HCT116 (cell line): ENCODE measurements at regions not wholly inside any gene's neighbourhood (a gene's known extent, or its start where the extent isn't known, plus 50 kb on each side); places are given as distances from the start of the nearest gene placed in this dataset.

ENCODE experiments used
- ATAC-seq: fragments of 200-7000 bp; cut with Tn5 transposase; 2 replicates; pipeline ENCODE4 v1.9.1; 2020; ENCODE audit warnings: mild to moderate bottlenecking, moderate library complexity
- BruUV-seq: library from RNA; stranded (reverse); fragments of 400-500 nt; replicated peaks from 2 replicates; lab custom pipeline; 2021; lab: Mats Ljungman, UMichigan
- CTCF ChIA-PET: fragments of 300-600 bp; sonication (Branson Sonifier 250); formaldehyde crosslinking; loops from one replicate; lab custom pipeline; 2021; ENCODE audit warnings: antibody characterized with exemption; lab: Charles Lee
- POLR2A ChIA-PET: fragments of 300-600, 350-600 bp; sonication (Branson Sonifier 250); formaldehyde crosslinking; loops from one replicate; lab custom pipeline; 2021; ENCODE audit warnings: antibody characterized with exemption; lab: Charles Lee
- RAD21 ChIA-PET, 2 experiments: fragments of 300-600 bp; sonication (Branson Sonifier 250); formaldehyde crosslinking; loops; one replicate each; lab custom pipeline; 2023; ENCODE audit warnings: low total read pairs in 2 of 2; ENCODE audit not compliant: uncharacterized antibody in 2 of 2, unreplicated experiment in 2 of 2, low non-redundant PET in 1 of 2; lab: Charles Lee
- DNase-seq: peaks from one replicate; pipeline ENCODE4 v3.0.0-alpha.2; 2010; ENCODE audit warnings: low read depth, low spot score
- H2AFZ ChIP-seq: fragments of 200-600 bp; shearing (Covaris generic), sonication (generic); 2 replicates; pipeline ENCODE4 v1.6.1; 2017; ENCODE audit warnings: low read depth, mixed run types, mixed read lengths, antibody characterized with exemption, low read length; ENCODE audit not compliant: poor library complexity, severe bottlenecking
- H3K27ac ChIP-seq: 2 replicates; pipeline ENCODE4 v1.5.1; 2012; ENCODE audit warnings: low read depth, low read length
- H3K27me3 ChIP-seq: fragments of 200-600 bp; sonication (generic); 2 replicates; pipeline ENCODE4 v1.6.1; 2016; ENCODE audit warnings: mixed run types, low read length, mixed read lengths; ENCODE audit not compliant: insufficient read depth
- H3K36me3 ChIP-seq, 2 experiments: fragments of 200-500 bp in 1 of 2; fragments of 200-600 bp in 1 of 2; sonication (Bioruptor generic) in 1 of 2; sonication (generic) in 1 of 2; 2 replicates each; pipeline versions ENCODE4 v1.5.1 to v1.6.1; 2014 to 2016; ENCODE audit warnings: low read length in 2 of 2, inconsistent platforms in 1 of 2, mixed read lengths in 1 of 2, mixed run types in 1 of 2; ENCODE audit not compliant: insufficient read depth in 2 of 2, control insufficient read depth in 1 of 2
- H3K4me1 ChIP-seq, 2 experiments: fragments of 200-600 bp in 1 of 2; sonication (generic) in 1 of 2; 2 replicates each; pipeline versions ENCODE4 v1.5.1 to v1.6.1; 2012 to 2017; ENCODE audit warnings: low read length in 2 of 2, inconsistent platforms in 1 of 2, mild to moderate bottlenecking in 1 of 2, mixed read lengths in 1 of 2, mixed run types in 1 of 2, moderate library complexity in 1 of 2; ENCODE audit not compliant: insufficient read depth in 2 of 2, control insufficient read depth in 1 of 2
- H3K4me2 ChIP-seq: fragments of 200-600 bp; sonication (generic); 2 replicates; pipeline ENCODE4 v1.6.1; 2017; ENCODE audit warnings: mixed run types, low read length, mixed read lengths
- H3K4me3 ChIP-seq, 2 experiments: fragments of 200-600 bp in 1 of 2; sonication (generic) in 1 of 2; replicated peaks in 1 of 2; 2 replicates each; pipeline ENCODE4 v1.5.1; 2011 to 2016; ENCODE audit warnings: low read length in 2 of 2, control low read depth in 1 of 2, low read depth in 1 of 2, mild to moderate bottlenecking in 1 of 2, mixed read lengths in 1 of 2, mixed run types in 1 of 2
- H3K79me2 ChIP-seq: fragments of 200-600 bp; sonication (generic); 2 replicates; pipeline ENCODE4 v1.6.1; 2017; ENCODE audit warnings: mild to moderate bottlenecking, mixed run types, low read length, moderate library complexity, mixed read lengths; ENCODE audit not compliant: insufficient read depth
- H3K9ac ChIP-seq: fragments of 200-600 bp; sonication (generic); 2 replicates; pipeline ENCODE4 v1.6.1; 2016; ENCODE audit warnings: low read length, mixed read lengths
- H3K9me2 ChIP-seq: fragments of 200-600 bp; sonication (generic), shearing (Covaris generic); 2 replicates; pipeline ENCODE4 v1.6.1; 2017; ENCODE audit warnings: mixed run types, mild to moderate bottlenecking, moderate library complexity; ENCODE audit not compliant: insufficient read depth
- H3K9me3 ChIP-seq, 2 experiments: fragments of 200-500 bp in 1 of 2; fragments of 200-600 bp in 1 of 2; sonication (Bioruptor generic) in 1 of 2; sonication (generic) in 1 of 2; 2 replicates each; pipeline ENCODE4 v1.6.1; 2014 to 2017; ENCODE audit warnings: low read length in 2 of 2, mixed read lengths in 2 of 2, inconsistent platforms in 1 of 2, low read depth in 1 of 2, mild to moderate bottlenecking in 1 of 2, mixed run types in 1 of 2, moderate library complexity in 1 of 2; ENCODE audit not compliant: control insufficient read depth in 1 of 2, insufficient read depth in 1 of 2
- H4K20me1 ChIP-seq: fragments of 200-600 bp; sonication (generic), shearing (Covaris generic); 2 replicates; pipeline ENCODE4 v1.6.1; 2017; ENCODE audit warnings: mixed run types, mild to moderate bottlenecking, moderate library complexity; ENCODE audit not compliant: insufficient read depth
- CEBPB ChIP-seq: IDR thresholded peaks from 2 replicates; pipeline ENCODE4 v1.6.1; 2012; ENCODE audit warnings: low read depth
- EZH2 ChIP-seq: fragments of 200-600 bp; sonication (generic); IDR thresholded peaks from 2 replicates; pipeline ENCODE4 v1.6.1; 2017; ENCODE audit warnings: antibody characterized with exemption, mixed run types
- EZH2phosphoT487 ChIP-seq: fragments of 200-600 bp; IDR thresholded peaks from 2 replicates; pipeline ENCODE4 v1.6.1; 2018; ENCODE audit warnings: antibody characterized with exemption, borderline replicate concordance
- JUND ChIP-seq: IDR thresholded peaks from 2 replicates; pipeline ENCODE4 v1.6.1; 2012
- MAX ChIP-seq: IDR thresholded peaks from 2 replicates; pipeline ENCODE4 v1.6.1; 2012
- POLR2A ChIP-seq: IDR thresholded peaks from 2 replicates; pipeline ENCODE4 v1.7.0; 2011; ENCODE audit warnings: borderline replicate concordance; ENCODE audit not compliant: insufficient read depth, insufficient read length; ENCODE audit errors: extremely low read depth
- REST ChIP-seq: IDR thresholded peaks from 2 replicates; pipeline ENCODE4 v1.6.1; 2012; ENCODE audit warnings: low read depth
- SIN3A ChIP-seq: IDR thresholded peaks from 2 replicates; pipeline ENCODE4 v1.6.1; 2012; ENCODE audit warnings: low read depth
- SRF ChIP-seq: IDR thresholded peaks from 2 replicates; pipeline ENCODE4 v1.6.1; 2012; ENCODE audit warnings: low read depth
- TCF7L2 ChIP-seq: IDR thresholded peaks from 2 replicates; pipeline ENCODE4 v1.7.0; 2011; ENCODE audit warnings: borderline replicate concordance, inconsistent platforms; ENCODE audit not compliant: insufficient read depth, insufficient read length; ENCODE audit errors: extremely low read depth
- intact Hi-C: fragments of 100-400 bp; cut with micrococcal nuclease; formaldehyde crosslinking; loops from 2 replicates; pipeline ENCODE4 v1.10.0; 2022
- TF ChIP-seq, protein P1 (sequence below): IDR thresholded peaks from 2 replicates; pipeline ENCODE4 v1.6.1; 2012

- Histone ChIP-seq H3K27ac (no peak overlapping the region), H3K9ac (no peak overlapping the region), H3K9me2 (no peaks in the 10 kb centered on the region), H3K27me3 (no peaks in the 10 kb centered on the region), H3K79me2 (no peaks in the 10 kb centered on the region), H3K4me3 (no peak overlapping the region), H3K4me2 (no peak overlapping the region), H2AFZ (no peak overlapping the region), H3K4me1 (no peaks in the 10 kb centered on the region; a peak in 1 of 4 replicates), H4K20me1 (no peaks in the 10 kb centered on the region), H3K36me3 (no peaks in the 10 kb centered on the region), H3K9me3 (peaks cover 4 to 9% of the 10 kb centered on the region in 2 experiments; a peak in 2 of 4 replicates)
- no peak for TF ChIP-seq CEBPB
- no peak for TF ChIP-seq MAX
- TF ChIP-seq REST: no peak
- TF ChIP-seq EZH2phosphoT487: no peak
- TF ChIP-seq EZH2: no peak
- TF ChIP-seq, protein P1, sequence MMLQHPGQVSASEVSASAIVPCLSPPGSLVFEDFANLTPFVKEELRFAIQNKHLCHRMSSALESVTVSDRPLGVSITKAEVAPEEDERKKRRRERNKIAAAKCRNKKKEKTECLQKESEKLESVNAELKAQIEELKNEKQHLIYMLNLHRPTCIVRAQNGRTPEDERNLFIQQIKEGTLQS: no peak
- TF ChIP-seq POLR2A: no peak
- no peak for TF ChIP-seq SIN3A
- no peak for TF ChIP-seq TCF7L2
- no peak for TF ChIP-seq JUND
- no peak for TF ChIP-seq SRF
- BruUV-seq: no TSS peak
- no peak for DNase-seq
- RAD21 ChIA-PET: no interaction called here
- POLR2A ChIA-PET: no interaction called here
- CTCF ChIA-PET: no interaction called here
- ATAC-seq: no peak
- intact Hi-C loops: no loop called here
Measured at GRCh38 chr3:80263260-80263659, 495.5 kb upstream of the ROBO1 start.
